HEK293 (cell line): ENCODE measurements at regions not wholly inside any gene's neighbourhood (a gene's known extent, or its start where the extent isn't known, plus 50 kb on each side); places are given as distances from the start of the nearest gene placed in this dataset.

Experiments
- CTCF ChIA-PET: fragments of 350-600 bp; formaldehyde crosslinking; extraction: SDS; loops from one replicate; lab custom pipeline; 2021; ENCODE audit warnings: antibody characterized with exemption; lab: Yijun Ruan, JAX
- POLR2A ChIA-PET: fragments of 300-600 bp; formaldehyde crosslinking; extraction: SDS; loops from one replicate; lab custom pipeline; 2020; ENCODE audit warnings: antibody characterized with exemption, inconsistent platforms; lab: Yijun Ruan, JAX
- H3K27ac ChIP-seq: fragments of 200-500 bp; sonication (Bioruptor generic); 2 replicates; pipeline ENCODE4 v1.5.1; 2014; ENCODE audit warnings: low read depth, low read length, control low read depth, inconsistent platforms; ENCODE audit errors: extremely low read depth
- H3K36me3 ChIP-seq, 2 experiments: fragments of 200-500 bp in 1 of 2; sonication (Bioruptor generic) in 1 of 2; 1 replicate in 1 of 2; 2 replicates in 1 of 2; pipeline ENCODE4 v1.5.1; 2014 to 2017; ENCODE audit warnings: inconsistent platforms in 2 of 2, low read length in 2 of 2; ENCODE audit not compliant: control insufficient read depth in 2 of 2, insufficient read depth in 1 of 2
- H3K4me1 ChIP-seq: fragments of 200-500 bp; sonication (Bioruptor generic); 2 replicates; pipeline ENCODE4 v1.5.1; 2014; ENCODE audit warnings: mild to moderate bottlenecking, low read length, inconsistent platforms; ENCODE audit not compliant: control insufficient read depth, insufficient read depth
- H3K4me3 ChIP-seq: 2 replicates; pipeline ENCODE4 v1.5.1; 2011; ENCODE audit warnings: low read depth, mild to moderate bottlenecking, control low read depth, low read length, moderate library complexity
- H3K9me3 ChIP-seq: fragments of 200-500 bp; sonication (Bioruptor generic); 2 replicates; pipeline ENCODE4 v1.5.1; 2014; ENCODE audit warnings: low read depth, low read length, inconsistent platforms; ENCODE audit not compliant: control insufficient read depth, insufficient read depth
- SETDB1 ChIP-seq: IDR thresholded peaks from one replicate; pipeline ENCODE4 v1.6.1; 2017; ENCODE audit warnings: mild to moderate bottlenecking, low read length, moderate library complexity, mixed read lengths; ENCODE audit not compliant: insufficient read length
- WT1 ChIP-seq: fragments of 450-650 bp; formaldehyde crosslinking; IDR thresholded peaks from 2 replicates; pipeline ENCODE4 v1.5.1; 2016; ENCODE audit warnings: missing biosample characterization, missing genetic modification characterization
- YY1 ChIP-seq: fragments of 450-650 bp; formaldehyde crosslinking; IDR thresholded peaks from 2 replicates; pipeline ENCODE4 v1.5.1; 2018; ENCODE audit warnings: missing biosample characterization, missing genetic modification characterization
- ZBTB1 ChIP-seq: fragments of 450-650 bp; formaldehyde crosslinking; IDR thresholded peaks from 2 replicates; pipeline ENCODE4 v1.5.1; 2016; ENCODE audit warnings: missing biosample characterization, missing genetic modification characterization
- ZBTB17 ChIP-seq: fragments of 450-650 bp; formaldehyde crosslinking; IDR thresholded peaks from 2 replicates; pipeline ENCODE4 v1.5.1; 2016; ENCODE audit warnings: missing biosample characterization, missing genetic modification characterization
- ZBTB20 ChIP-seq: fragments of 450-650 bp; formaldehyde crosslinking; IDR thresholded peaks from 2 replicates; pipeline ENCODE4 v1.5.1; 2016; ENCODE audit warnings: missing biosample characterization, missing genetic modification characterization
- ZBTB21 ChIP-seq: fragments of 450-650 bp; formaldehyde crosslinking; IDR thresholded peaks from 2 replicates; pipeline ENCODE4 v1.5.1; 2017; ENCODE audit warnings: missing biosample characterization, missing genetic modification characterization
- ZBTB8A ChIP-seq: fragments of 450-650 bp; formaldehyde crosslinking; IDR thresholded peaks from 2 replicates; pipeline ENCODE4 v1.5.1; 2016; ENCODE audit warnings: missing biosample characterization, missing genetic modification characterization
- ZIC2 ChIP-seq: fragments of 450-650 bp; formaldehyde crosslinking; IDR thresholded peaks from 2 replicates; pipeline ENCODE4 v1.5.1; 2016; ENCODE audit warnings: missing biosample characterization, missing genetic modification characterization
- ZNF121 ChIP-seq: fragments of 450-650 bp; formaldehyde crosslinking; IDR thresholded peaks from 2 replicates; pipeline ENCODE4 v1.5.1; 2016; ENCODE audit warnings: missing biosample characterization, missing genetic modification characterization
- ZNF138 ChIP-seq: fragments of 450-650 bp; formaldehyde crosslinking; IDR thresholded peaks from 2 replicates; pipeline ENCODE4 v1.5.1; 2016; ENCODE audit warnings: missing biosample characterization, missing genetic modification characterization, borderline replicate concordance
- ZNF157 ChIP-seq: fragments of 450-650 bp; formaldehyde crosslinking; IDR thresholded peaks from 2 replicates; pipeline ENCODE4 v1.5.1; 2016; ENCODE audit warnings: missing biosample characterization, missing genetic modification characterization
- ZNF174 ChIP-seq: fragments of 450-650 bp; formaldehyde crosslinking; IDR thresholded peaks from 2 replicates; pipeline ENCODE4 v1.5.0; 2017; ENCODE audit warnings: missing biosample characterization, mild to moderate bottlenecking, missing genetic modification characterization
- ZNF292 ChIP-seq: fragments of 450-650 bp; formaldehyde crosslinking; IDR thresholded peaks from 2 replicates; pipeline ENCODE4 v1.5.1; 2016; ENCODE audit warnings: low read depth, missing biosample characterization, missing genetic modification characterization, borderline replicate concordance
- ZNF335 ChIP-seq: fragments of 450-650 bp; formaldehyde crosslinking; conservative IDR thresholded peaks from 2 replicates; pipeline ENCODE4 v1.5.1; 2016; ENCODE audit warnings: missing biosample characterization, missing genetic modification characterization
- ZNF514 ChIP-seq: fragments of 450-650 bp; formaldehyde crosslinking; IDR thresholded peaks from 2 replicates; pipeline ENCODE4 v1.5.1; 2016; ENCODE audit warnings: missing biosample characterization, missing genetic modification characterization
- ZNF549 ChIP-seq: fragments of 450-650 bp; IDR thresholded peaks from 2 replicates; pipeline ENCODE4 v1.5.1; 2018; ENCODE audit warnings: missing biosample characterization, missing genetic modification characterization, mild to moderate bottlenecking, inconsistent platforms, moderate library complexity
- ZNF558 ChIP-seq: fragments of 450-650 bp; formaldehyde crosslinking; IDR thresholded peaks from 2 replicates; pipeline ENCODE4 v1.5.1; 2016; ENCODE audit warnings: missing biosample characterization, missing genetic modification characterization
- ZNF596 ChIP-seq: fragments of 450-650 bp; IDR thresholded peaks from 2 replicates; pipeline ENCODE4 v1.5.0; 2018; ENCODE audit warnings: missing biosample characterization, mild to moderate bottlenecking, missing genetic modification characterization, moderate library complexity
- ZNF701 ChIP-seq: fragments of 450-650 bp; formaldehyde crosslinking; IDR thresholded peaks from 2 replicates; pipeline ENCODE4 v1.5.1; 2016; ENCODE audit warnings: missing biosample characterization, missing genetic modification characterization
- ZNF747 ChIP-seq: fragments of 450-650 bp; formaldehyde crosslinking; IDR thresholded peaks from 2 replicates; pipeline ENCODE4 v1.5.1; 2016; ENCODE audit warnings: missing biosample characterization, missing genetic modification characterization
- ZNF777 ChIP-seq: fragments of 450-650 bp; formaldehyde crosslinking; IDR thresholded peaks from 2 replicates; pipeline ENCODE4 v1.5.1; 2017; ENCODE audit warnings: missing biosample characterization, missing genetic modification characterization, borderline replicate concordance
- ZSCAN30 ChIP-seq: fragments of 450-650 bp; IDR thresholded peaks from 2 replicates; pipeline ENCODE4 v1.5.1; 2018; ENCODE audit warnings: missing biosample characterization, mild to moderate bottlenecking, missing genetic modification characterization, moderate library complexity
- TF ChIP-seq, protein P1 (sequence below): fragments of 450-650 bp; formaldehyde crosslinking; IDR thresholded peaks from 2 replicates; pipeline ENCODE4 v1.5.1; 2016; ENCODE audit warnings: missing biosample characterization, missing genetic modification characterization, low read depth
- TF ChIP-seq, protein P2 (sequence below): fragments of 450-650 bp; IDR thresholded peaks from 2 replicates; pipeline ENCODE4 v1.5.1; 2018; ENCODE audit warnings: missing biosample characterization, missing genetic modification characterization

DNA sequence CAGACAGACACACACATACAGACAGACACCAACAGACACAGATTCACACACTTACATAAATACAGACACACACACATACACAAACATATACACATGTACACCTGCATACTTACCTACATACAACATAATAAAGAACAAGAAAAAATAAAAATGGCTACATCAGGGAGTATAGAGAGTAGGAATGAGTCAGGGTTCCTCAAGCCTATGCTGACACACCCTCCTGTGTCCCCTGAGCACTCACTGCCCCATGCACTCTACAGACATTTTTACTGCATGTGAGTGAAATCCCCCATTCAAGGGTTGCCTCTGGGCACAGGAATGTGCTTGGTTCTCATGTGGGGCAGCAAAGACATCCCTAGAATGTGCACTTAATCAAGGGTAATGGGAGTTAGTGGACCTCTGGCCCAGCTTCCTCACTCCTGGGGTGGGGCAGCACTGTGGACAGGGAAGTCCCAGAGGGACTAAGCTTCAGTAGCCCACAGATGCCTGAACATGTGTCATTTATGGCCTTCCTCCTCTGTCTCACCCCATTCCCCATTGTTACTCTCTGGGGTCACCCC, 185.9 kb upstream of the FOXA2 start (continued):
- TF ChIP-seq WT1 (tag by site-specific recombination) (no peak), ZBTB20 (no peak), ZNF596 (tag by site-specific recombination) (no peak)

DNA sequence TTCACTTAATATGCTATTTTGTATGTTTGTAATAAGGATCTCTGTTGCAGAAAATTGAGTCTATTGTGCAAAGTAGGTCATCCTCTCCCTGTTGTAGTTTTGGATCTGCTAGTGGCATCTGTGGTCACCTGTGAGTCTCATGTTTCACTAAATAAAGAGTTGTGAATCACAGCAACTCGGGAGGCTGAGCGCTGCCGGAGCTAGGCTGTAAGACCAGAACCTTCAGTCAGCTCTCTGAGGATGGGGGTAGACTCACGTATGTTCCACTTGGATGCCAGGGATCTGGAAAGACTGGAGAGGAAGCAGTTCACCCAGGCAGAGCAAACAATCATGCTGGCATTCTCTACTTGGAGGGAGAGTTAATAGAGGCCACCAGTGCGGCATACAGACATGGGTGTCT, 187.3 kb upstream of the FOXA2 start:
- no peaks in the 10 kb centered on the region for H3K9me3 ChIP-seq
- TF ChIP-seq ZNF549 (tag by site-specific recombination), result no peak
- TF ChIP-seq ZBTB1, result no peak
- no peak for TF ChIP-seq ZNF335 (tag by site-specific recombination)
- TF ChIP-seq ZNF558 (tag by site-specific recombination), result no peak
- ChIA-PET CTCF (no interaction called here), POLR2A (no interaction called here)
- H3K27ac ChIP-seq, result no peak overlapping the region
- no peaks in the 10 kb centered on the region for H3K4me1 ChIP-seq
- no peaks in the 10 kb centered on the region for H3K36me3 ChIP-seq
- no peak overlapping the region for H3K4me3 ChIP-seq

DNA sequence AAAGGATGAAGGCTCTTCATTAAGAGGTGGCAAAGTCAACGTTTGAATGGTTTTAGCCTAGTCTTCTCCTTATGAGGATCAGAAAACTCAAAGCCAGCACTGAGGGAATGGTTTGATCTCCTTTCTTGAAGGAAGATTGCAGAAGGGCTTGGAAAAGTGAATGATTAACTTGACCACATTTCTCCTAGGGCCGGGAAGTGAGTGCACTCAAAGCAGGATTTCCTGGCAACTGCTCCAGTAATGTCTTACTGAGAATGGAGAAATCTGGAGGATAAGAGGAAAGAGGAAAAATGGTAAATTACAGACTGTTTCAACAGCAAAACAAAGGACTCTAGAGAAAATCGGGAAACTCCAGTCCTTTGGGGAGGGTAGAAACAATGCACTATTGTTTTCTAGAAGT, 189.0 kb upstream of the FOXA2 start:
- Histone ChIP-seq H3K9me3 (no peaks in the 10 kb centered on the region), H3K27ac (no peak overlapping the region), H3K4me1 (no peaks in the 10 kb centered on the region), H3K4me3 (no peak overlapping the region), H3K36me3 (no peaks in the 10 kb centered on the region)
- CTCF ChIA-PET, result no interaction called here
- TF ChIP-seq, protein P1, sequence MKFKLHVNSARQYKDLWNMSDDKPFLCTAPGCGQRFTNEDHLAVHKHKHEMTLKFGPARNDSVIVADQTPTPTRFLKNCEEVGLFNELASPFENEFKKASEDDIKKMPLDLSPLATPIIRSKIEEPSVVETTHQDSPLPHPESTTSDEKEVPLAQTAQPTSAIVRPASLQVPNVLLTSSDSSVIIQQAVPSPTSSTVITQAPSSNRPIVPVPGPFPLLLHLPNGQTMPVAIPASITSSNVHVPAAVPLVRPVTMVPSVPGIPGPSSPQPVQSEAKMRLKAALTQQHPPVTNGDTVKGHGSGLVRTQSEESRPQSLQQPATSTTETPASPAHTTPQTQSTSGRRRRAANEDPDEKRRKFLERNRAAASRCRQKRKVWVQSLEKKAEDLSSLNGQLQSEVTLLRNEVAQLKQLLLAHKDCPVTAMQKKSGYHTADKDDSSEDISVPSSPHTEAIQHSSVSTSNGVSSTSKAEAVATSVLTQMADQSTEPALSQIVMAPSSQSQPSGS (tag by site-specific recombination), result no peak
- TF ChIP-seq ZNF292 (tag by site-specific recombination) (no peak), ZNF157 (tag by site-specific recombination) (no peak), SETDB1 (no peak), ZBTB21 (tag by site-specific recombination) (no peak), ZNF701 (tag by site-specific recombination) (no peak), ZNF747 (no peak), ZBTB8A (tag by site-specific recombination) (no peak), ZIC2 (no peak), ZNF514 (tag by site-specific recombination) (no peak), ZNF138 (no peak), ZNF777 (no peak), YY1 (tag by site-specific recombination) (no peak), ZSCAN30 (no peak), ZNF121 (tag by site-specific recombination) (no peak), ZNF174 (tag by site-specific recombination) (no peak), ZBTB17 (no peak)
- TF ChIP-seq, protein P2, sequence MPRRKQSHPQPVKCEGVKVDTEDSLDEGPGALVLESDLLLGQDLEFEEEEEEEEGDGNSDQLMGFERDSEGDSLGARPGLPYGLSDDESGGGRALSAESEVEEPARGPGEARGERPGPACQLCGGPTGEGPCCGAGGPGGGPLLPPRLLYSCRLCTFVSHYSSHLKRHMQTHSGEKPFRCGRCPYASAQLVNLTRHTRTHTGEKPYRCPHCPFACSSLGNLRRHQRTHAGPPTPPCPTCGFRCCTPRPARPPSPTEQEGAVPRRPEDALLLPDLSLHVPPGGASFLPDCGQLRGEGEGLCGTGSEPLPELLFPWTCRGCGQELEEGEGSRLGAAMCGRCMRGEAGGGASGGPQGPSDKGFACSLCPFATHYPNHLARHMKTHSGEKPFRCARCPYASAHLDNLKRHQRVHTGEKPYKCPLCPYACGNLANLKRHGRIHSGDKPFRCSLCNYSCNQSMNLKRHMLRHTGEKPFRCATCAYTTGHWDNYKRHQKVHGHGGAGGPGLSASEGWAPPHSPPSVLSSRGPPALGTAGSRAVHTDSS (tag by site-specific recombination), result no peak
- POLR2A ChIA-PET, result no interaction called here
